GM21381 (cell line): ENCODE measurements at regions not wholly inside any gene's neighbourhood (a gene's known extent, or its start where the extent isn't known, plus 50 kb on each side); places are given as distances from the start of the nearest gene placed in this dataset.
"Not testable (repeated sequence)": the region's sequence is repeated elsewhere in the genome, so short reads cannot be mapped to it uniquely, and the experiment has no call there.

Source experiments
- ATAC-seq: cut with Tn5 transposase; IDR thresholded peaks from one replicate; pipeline ENCODE4 v1.9.1; 2021; ENCODE audit warnings: mild to moderate bottlenecking, moderate library complexity; ENCODE audit not compliant: unreplicated experiment

DNA sequence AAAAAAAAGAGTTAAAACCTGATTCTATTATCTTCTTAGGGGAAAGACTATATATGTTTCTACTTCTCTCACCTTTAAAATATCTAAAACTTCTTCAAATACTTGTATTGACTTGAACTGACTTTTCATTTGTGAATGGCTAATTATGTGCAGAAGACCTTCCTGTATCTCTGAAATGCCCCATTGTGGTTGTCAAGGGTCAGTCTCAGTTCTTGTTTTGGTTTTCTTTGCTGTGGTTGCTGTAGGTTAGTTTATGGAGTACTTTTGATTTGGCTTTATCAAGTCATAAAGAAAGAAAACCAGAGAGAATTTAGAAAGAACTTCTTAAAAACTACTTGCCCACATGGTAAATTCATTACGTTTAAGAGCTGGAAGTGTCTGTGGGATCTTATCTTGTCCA, 345.3 kb upstream of the POU1F1 start:
- peak; percentile 88 for ATAC-seq

DNA sequence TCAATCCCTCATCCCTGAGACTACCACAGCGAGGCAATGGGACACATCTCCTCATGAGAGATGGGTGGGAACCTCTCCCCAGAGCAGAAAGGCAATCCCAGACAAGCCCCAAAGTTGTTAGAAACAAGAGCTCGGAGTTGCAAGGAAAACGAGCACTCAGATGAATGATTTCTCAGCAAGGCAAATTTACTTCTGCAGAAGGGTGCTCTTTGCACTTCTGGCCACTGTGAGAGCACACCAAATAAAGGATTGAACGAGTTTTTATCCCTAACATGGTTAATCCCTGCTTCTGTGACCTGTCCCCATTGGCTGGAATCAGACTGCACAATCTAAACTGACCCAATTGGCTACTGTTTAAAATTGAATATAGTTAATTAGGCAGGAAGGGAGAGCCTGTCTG, 339.1 kb upstream of the POU1F1 start:
- ATAC-seq: no peak

DNA sequence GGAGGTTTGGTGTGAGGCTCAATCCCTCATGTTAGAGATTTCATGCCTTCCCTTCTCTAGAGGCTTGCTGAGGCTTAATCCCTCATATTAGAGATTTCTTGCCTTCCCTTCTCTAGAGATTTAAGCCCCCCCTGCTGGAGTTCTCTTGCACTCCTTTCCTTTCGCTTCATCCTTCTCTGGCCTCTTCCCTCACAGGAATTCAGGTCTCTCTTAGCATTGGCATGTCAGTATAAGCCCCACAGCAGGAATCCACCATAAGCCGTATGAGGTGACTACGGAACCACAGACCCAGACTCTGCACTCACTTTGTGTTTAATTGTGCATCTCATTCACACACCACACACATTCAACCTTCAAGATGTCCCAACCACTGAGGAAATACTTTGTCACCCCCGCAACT, 338.6 kb upstream of the POU1F1 start:
- no peak for ATAC-seq

DNA sequence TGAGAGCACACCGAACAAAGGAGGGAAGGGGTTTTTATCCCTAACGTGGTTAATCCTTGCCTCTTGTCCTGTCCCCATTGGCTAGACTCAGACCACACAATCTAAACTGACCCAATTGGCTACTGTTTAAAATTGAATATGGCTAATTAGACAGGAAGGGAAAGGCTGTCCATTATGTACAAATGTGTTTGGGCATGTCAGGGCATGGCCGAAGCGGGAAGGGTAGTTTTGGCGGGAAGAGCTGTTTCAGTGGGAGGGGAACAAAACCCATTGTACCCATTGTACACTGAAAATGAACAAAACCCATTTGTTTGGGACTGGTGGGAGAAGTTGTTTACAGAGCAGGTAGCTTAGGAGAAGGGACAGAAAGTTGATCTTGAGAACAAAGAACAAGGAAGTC, 330.9 kb upstream of the POU1F1 start:
- ATAC-seq: no peak

DNA sequence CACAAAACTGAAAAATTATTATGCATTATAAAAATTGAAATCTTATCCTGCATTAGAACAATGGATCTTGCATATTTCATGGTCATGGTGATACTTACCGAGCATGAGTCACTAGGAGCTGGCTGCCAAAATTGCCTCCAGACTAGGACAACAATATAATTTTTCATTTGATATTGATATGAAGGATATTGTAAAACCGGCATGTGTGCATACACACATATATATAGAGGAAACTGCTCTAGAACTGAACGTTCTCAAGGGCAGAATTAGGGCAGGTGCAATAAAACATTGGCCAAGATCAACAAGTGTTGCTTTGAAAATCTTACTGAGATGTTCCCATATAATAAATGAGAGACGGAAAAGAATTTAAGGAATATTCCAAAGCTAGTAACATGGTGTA, 319.4 kb upstream of the POU1F1 start:
- ATAC-seq: no peak

DNA sequence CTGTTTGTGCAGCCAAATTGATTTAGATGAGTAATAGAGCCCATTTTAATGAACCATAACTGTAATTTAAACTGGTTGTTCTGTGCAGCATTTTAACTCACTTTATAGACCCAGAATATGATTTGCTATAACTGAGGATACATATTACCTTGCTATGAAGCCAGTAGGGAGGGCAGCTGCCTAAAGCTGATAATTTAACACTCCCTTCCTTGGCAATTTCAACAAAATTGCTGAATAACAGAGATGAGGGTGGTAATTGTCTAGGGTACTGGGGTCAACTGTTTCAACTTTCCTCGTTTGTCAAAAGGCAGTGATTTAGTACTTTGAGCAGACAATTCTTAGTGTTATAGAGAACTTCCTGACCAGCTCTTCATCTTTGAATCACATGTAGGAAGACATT, 304.9 kb upstream of the POU1F1 start:
- ATAC-seq: no peak

DNA sequence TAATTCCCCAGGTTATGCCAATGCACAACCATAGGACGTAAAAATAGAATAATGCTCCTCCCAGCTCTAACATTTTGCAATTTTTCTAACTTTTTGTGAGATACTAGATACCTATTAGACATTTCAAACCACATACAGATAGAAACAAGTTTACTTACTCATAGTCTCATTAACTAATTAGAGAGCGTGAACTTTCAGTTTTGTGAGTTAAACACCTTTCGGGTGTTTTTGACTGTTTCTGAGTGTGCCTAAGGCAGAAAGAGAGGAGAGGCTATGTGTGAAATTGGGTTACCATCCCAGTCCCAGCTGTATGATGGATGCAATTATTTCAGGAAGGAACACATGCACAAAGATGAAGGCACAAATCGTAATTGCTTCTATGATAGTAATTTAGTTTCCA, 300.4 kb upstream of the POU1F1 start:
- no peak for ATAC-seq

DNA sequence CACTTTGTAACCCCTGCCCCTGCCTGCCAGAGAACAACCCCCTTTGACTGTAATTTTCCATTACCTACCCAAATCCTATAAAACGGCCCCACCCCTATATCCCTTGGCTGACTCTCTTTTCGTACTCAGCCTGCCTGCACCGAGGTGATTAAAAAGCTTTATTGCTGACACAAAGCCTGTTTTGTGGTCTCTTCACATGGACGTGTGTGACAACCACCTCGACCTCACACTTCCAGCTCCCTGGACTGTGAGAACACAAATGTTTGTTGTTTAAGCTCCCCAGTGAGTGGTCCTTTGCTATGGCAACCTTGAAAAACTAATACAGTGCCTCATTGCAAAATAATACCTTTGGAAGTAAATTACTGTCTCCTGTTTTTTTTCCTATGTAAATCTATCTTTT, 299.2 kb upstream of the POU1F1 start:
- no peak for ATAC-seq

DNA sequence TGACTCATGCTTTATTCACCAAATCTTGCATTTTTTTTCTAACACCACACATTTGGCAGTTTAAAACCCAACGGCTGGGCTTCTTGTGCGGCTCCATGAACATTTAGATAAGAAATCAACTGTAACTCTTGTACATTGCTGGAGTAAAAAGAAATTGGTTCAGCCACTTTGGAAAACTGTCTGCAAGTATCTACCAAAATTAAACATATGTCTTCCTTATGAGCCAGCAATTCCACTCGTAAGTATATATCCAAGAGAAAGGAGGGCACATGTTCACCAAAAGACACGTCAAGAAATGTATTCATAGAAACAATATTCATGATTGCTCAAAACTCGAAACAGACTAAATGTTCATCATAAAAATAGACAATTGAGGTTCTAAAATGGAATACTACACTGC, 291.9 kb upstream of the POU1F1 start:
- ATAC-seq: no peak

DNA sequence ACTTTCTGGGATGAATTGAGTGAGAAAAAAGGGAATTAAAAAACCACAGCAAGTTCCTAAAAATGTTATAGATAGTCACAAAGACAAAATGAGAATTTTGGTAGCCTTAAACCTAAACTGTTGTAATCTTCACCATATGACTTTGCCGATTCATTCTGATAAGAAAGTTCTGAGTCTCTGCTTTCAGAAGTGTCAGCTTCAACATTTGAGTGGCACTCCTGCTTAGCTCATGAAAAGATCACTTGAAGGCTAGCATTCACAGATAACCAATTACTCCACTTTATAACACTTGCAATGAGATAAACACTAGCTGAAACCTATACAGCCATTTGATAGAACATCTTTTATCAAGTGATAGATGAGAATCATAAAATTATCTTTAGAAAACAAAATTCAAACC, 288.1 kb upstream of the POU1F1 start:
- ATAC-seq: no peak

DNA sequence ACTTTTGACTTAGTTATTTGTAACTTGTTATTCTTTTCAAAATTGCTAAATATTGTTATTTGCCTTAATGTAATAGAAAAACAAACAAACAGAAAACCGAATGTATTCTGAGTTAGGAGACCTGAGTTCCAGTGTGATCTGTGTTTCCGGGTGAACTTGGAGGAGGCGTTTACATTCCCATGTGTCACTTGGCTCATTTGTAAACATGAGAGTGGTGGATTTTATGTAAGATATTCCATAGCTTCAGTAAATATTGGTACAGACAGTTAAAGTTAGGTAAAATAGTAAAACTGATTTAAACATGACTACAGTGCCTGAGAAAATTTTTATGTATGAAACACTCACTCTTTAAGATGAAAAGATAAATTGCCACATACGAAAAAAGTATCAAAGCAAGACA, 287.3 kb upstream of the POU1F1 start:
- ATAC-seq: no peak

DNA sequence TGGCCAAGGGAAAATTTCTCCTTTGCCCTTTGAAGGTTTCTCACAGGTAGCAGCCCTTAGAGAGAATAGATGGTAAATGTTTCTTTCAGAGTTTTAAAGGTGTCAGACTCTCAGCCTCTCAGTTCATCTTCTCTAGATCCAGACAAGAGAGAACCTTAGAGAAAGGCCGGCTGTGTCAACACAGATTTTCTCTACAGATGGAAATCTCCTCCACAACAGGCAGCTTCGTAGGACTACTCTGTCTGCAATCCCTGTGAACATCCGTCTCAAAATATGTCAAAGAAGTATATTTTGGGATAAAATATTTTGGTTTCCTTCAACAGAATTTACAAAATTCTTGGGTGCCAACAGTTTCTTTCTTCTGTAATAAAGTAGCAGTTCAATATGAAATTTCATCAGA, 282.1 kb upstream of the POU1F1 start:
- no peak for ATAC-seq

DNA sequence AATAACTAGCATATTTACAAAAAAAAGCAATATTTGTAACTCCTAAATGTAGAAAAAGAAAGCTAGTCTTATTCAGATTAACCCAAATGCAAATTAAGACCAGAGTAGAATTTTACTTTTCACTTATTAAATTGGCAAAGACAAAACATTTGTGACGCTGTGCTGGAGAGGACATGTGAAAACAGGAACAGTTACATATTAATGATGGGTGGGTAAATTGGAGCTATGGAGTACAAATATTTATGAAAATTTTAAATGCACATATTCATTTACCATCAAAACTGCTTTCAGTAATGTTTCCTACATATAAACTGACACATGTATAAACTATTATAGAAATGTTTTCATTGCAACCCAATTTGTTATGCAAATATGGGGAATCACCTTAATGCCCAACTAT, 278.9 kb upstream of the POU1F1 start:
- no peak for ATAC-seq

DNA sequence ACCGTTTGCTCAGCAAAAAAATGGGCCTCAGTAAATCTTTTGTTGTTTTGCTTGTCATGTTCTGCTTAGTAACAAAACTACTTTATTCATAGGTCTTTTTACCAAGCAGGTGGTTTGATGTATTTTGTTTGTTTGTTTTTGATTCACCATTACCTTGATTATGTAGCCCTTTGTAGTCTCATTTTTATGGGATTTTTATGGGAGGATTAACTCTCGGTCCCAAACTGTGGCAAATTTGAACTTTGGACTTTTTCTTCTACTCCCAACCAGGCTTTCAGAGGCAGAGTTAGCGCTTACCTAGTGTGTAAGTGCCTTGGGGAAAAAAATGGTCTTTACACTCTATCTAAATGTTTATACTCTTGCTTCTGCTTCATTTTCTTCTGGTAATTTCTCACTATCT, 276.7 kb upstream of the POU1F1 start:
- ATAC-seq: no peak

DNA sequence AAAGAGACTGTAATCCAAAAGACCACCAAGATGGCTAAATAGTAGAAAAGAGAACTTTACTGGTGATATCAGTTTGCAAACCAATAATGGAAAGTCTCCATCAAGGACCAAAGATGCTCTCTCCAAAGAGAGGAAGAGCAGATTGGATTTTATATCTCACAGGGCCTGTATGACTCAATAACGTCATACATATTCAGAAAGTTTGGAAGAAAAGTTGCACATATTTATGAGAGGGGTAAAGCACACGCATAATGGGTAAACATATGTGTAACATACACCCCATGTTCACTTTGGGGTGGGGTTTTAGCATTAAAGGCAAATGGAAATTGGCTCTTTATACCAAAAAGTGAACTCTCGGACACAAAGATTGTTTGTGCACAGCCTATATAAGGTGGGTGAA, 274.5 kb upstream of the POU1F1 start:
- ATAC-seq: no peak

DNA sequence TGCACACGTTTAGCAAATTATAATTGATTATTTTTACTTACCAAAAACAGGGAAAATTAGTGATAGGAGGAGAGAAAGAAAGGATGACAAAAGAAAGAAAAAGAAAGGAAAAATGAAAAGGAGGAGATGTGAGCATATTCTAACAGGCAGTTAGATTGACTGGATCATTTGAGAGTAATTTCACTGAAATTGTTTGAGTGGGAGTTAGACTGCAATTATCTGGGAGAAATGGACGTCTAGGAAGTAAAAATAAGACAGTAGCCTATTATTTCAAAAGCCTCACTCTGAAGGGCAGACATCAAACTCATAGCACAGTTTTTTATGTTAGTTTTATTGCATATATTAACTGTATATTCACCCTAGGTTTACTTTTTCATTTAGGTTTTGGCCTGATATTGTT, 272.8 kb upstream of the POU1F1 start:
- ATAC-seq: no peak

DNA sequence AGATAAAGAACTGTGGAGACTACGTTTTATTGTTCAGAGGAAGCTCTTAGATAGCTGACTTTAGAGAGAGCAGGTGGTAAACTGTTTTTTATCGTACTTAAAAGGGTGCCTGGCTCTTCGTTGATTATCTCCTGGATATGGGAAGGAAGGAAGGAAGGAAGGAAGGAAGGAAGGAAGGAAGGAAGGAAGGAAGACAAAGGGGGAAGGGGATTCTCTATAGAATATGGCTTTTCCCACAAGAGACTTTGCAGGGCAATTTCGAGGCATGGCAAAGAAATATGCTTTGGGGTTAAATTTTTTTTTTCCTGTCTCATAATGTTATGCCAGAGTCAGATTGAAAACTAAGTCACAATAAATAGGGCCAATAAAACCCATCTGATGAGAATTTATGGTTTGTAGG, 271.9 kb upstream of the POU1F1 start:
- no peak for ATAC-seq

DNA sequence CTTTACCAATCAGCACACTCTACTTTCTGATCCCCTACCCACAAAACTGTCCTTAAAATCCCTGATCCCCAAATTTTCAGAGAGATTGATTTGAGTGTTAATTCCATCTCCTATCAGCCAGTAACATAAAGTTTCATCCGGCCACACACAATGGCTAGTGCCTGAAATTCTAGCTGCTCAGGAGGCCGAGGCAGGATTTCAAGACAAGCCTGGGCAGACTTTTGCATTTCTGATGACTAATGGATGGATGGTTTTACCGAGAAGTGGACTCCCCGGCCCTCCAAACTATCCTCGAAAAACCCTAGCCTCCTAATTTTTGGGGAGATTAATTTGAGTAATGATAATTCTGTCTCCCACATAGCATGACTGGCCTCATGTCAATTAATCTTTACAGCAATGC, 269.8 kb upstream of the POU1F1 start:
- no peak for ATAC-seq

DNA sequence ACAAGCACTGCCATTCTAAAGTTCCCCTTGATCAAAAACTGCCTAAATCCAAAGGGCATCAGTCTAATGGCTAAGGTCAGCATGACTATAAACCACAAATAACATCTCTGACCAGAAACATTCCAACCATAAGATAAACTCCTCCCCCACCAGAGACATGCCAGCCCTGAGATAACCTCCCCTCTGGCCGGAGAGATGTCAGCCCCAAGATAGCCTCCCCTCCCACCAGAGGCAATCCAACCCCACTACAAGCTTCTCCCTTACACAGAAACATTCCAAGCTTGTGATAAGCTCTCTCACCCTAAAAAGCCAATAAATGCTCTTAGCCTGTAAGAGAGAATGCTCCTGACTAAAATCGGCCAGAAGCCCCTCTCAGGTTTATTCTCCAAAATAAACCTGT, 267.0 kb upstream of the POU1F1 start:
- ATAC-seq: not testable (repeated sequence)

DNA sequence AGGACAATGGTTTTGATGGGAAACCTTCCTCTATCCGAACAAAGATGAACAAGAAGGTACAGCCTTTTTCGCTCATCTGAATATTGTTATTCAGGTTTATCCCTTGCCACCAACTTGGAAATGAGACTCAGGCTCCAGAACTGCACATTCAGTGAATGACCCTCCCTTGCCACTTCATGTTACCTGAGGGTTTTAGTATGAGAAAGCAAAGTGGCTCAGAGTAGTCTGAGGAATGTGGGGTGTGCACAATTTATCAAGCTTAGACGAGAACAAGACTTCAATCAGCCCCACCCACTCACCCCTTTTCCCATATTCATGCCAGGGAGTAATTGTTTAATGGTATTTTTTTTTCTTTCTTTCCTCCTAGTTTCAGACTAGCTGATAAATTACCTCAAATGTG, 265.3 kb upstream of the POU1F1 start:
- no peak for ATAC-seq

DNA sequence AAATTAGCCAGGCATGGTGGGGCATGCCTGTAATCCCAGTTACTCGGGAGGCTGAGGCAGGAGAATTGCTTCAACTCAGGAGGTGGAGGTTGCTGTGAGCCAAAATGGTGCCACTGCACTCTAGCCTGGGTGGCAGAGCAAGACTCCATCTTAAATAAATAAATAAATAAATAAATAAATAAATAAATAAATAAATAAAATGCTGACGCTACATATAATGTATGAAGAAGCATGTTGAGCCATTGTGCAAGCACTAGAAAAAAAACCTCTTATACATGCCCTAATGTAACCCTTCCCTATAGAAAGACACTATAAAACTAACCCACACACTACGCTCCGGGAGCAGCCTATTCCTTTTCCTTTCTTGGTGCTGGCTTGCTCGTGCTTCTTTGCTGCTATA, 262.3 kb upstream of the POU1F1 start:
- not testable (repeated sequence) for ATAC-seq

DNA sequence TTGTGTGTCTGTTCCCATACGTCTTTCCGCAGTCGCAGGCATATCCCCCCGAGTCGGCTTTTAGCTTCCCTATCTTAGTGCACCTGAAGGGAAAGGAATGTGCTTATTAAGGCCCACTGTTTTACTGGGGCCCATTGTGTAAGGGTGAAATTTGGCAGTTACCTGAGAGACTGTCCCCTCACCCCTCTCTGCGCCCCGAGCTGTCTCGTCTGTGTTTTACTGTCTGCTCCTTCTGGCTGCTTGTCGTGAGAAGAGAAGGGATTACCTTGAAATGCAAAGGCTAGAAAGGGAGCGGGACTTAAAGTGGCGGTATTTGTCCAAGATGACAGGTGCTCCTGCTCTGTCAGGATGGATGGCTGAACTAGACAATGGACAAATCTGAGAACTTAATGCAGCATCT, 233.0 kb upstream of the POU1F1 start:
- ATAC-seq: no peak

DNA sequence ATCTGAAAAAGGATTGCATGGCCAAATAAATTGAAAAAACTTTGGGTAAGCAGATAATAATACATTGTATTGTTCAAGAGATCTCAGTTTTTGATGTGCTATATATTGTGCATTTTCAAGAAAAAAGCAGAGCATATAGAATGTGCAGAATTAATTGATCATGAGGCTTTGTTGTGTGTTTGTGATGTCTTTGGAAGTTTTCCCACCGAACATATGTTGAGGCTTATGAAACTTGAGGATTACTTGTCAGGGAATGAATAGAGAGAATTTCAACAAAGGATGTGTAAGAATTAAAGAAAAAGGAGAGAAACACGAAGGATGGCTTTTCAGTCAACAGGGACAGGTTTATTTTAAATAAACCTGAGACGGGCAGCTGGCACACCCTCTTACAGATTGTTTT, 232.5 kb upstream of the POU1F1 start:
- ATAC-seq: no peak

DNA sequence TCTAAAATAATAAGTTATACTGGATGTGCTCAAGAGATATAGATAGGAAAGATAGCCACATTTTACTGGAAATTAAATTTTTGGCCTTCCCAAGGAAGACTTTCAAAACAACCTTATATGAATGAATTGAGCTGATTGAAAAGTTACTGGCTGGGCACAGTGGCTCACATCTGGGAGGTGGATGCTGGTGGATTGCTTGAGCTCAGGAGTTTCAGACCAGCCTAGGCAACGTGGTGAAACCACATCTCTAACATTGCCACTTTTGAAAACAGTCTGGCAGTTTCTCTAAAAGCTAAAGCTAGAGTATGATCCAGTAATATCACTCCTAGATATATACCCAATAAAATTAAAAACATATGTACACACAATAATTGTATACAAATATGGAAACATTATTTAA, 231.4 kb upstream of the POU1F1 start:
- ATAC-seq: no peak
